GM19025 (cell line): ENCODE measurements at regions not wholly inside any gene's neighbourhood (a gene's known extent, or its start where the extent isn't known, plus 50 kb on each side); places are given as distances from the start of the nearest gene placed in this dataset.

Experiments
- ATAC-seq: cut with Tn5 transposase; IDR thresholded peaks from one replicate; pipeline ENCODE4 v1.9.1; 2021; ENCODE audit warnings: mild to moderate bottlenecking, low read depth, moderate library complexity; ENCODE audit not compliant: unreplicated experiment

DNA sequence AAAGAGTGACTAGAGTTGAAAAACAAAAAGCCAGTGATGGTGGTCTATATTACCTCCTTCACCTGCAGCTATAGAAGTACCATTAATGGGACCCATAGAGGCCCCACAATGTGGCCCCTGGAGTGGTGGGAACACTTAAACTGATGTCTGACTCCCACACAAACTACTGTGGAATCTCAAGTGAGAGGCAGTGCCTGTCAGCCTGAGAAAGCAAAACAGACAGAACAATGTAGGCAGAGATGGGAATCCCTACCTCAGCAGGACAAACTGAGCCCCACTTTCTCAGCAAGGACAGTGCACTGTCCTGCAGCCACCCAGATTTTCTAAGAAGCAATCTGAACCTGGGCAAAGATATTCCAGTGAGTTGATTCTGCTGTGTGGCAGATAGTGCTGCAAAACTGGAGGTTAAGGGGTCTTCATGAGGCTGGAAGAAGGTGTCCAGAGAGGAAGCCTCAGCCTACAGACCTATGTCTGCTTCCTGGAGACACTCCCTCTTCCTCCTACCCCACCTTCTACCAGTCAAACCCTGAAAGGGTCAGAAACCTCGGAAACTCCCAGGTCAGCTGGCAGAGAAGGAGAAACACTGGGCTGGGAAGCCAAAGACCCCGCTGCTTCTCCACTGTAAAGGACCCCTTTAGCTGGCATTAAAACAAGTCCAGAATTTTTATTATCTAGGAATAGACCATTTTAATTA is 228.7 kb downstream of the C1orf94 start:
- no peak for ATAC-seq

DNA sequence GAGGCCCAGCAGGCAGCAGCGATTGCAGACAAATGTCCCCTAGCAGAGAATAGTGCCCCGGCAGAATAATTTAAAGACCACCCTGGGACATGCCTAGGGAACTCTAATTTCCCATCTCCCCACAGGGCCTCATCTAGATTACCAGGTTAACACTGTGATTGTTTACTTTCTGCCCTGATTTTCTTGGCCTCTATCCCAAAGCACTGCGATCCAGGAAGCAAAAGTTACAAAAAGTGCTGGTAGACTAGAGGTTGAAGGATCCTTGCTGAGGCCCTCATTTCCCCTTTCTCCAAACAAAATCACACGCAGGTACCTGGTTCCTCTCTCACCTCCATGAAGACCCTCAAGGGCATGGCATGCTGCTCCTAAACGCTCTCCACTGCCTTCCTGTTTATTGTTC is 229.7 kb downstream of the C1orf94 start:
- no peak for ATAC-seq

DNA sequence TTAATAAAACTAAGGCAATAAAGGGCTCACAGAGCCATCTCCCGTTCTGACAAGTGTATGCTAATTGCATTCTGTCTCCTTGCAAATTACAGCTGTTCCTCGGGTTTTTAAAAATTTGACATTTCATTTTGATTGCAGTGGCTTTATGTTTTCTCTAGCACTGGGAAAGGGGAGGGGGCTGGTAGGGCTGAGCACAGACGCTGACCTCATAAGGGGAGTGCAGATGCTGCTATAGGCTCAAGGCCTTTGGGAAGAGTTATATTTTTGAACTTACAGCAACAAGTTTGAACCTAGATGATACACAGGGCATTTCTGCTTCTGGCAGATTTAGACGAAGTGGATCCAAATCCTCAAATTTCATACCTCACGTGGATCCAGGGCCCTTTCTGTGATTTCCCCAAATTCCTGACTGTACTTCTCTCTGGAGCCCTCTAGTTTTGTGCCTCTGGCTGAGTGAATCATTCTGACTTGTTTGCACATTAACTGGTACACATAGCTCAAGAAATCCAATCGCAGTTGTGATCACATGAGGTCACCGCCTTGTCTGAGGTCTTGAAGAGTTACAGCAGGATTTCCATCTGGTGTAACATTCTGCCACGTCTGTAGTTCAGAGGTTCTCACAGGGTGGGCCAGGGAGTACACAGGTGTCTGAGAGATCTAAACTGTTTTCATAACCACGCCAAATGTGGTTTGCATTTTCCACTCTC is 230.3 kb downstream of the C1orf94 start:
- no peak for ATAC-seq

DNA sequence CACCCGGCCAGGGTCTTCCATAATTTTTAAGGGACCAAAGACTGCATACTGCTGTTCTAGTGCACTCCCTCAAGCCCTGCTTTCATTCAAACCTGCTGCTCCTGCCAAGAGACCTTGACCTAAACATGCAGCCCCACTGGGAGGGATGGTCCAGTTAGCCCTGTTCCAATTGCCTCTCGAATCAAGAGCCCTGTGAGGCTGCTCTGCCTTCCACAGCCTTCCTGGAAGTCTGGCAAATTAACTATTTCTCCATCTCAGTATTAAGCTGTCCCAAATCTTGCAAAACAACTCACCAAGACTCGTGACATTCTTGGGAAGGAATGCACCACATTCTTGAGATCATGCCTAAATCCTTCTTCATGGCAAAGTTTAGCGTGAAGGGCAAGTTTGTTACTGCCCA is 231.3 kb downstream of the C1orf94 start:
- ATAC-seq = no peak

DNA sequence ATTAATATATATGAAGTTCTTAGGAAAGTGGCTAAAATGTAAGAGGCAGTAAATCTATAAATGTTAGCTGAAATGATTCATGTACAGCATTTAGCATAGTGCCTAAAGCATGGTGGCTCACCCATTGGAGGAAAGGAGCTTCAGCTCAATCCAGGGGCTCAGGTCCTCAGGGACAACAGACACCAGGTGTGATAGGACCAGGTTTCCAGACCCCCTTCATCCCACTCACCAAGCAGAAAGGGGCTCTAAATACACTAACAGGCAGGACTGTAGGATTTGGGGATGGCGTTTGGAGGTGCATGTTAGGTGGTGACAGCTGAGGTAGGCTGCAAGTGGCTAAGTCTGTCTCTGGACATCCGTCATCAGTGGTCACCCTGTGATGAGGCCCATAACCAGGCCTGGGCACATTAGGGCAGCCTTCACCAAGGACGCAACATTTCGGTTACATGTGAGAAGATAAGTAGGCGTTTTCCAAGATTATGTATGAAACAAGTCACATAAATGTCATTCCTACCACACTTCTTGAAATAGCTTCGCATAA is 233.1 kb downstream of the C1orf94 start:
- no peak for ATAC-seq

DNA sequence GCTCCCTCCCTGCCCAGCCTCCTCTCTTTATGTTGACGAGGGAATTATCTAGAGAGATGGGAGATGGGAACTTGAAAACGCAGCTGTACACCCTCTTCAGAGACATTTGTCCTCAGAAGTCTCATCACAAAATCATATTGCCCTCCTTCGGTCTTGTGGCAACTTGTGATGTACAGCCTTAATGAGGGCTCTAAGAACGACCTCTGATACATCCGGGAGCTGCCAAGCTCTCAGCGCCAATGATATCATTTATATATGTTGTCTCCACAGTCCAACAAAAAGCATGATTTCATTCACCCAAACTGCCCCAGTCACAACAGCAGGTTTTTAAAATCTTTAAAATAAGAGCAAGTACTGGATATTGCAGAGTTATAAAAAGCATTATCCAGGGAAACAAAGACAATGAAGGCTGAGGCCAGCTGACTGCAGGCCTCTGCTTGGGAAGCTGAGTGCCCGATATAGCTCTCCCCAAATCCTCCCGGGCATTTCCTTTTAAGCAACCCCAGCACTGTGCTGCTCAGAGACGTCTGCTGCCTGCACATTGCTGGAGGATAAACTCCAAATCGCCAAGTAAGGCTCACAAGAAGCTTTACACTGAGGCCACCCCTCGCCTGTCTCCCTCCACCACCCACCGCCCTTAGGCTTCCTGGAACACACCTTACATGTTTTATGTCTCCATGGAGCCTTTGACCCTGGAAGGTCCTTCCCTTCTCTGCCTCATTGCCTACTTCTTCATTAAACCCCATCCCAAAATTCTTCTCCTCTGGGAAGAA is 236.1 kb downstream of the C1orf94 start:
- ATAC-seq = no peak

DNA sequence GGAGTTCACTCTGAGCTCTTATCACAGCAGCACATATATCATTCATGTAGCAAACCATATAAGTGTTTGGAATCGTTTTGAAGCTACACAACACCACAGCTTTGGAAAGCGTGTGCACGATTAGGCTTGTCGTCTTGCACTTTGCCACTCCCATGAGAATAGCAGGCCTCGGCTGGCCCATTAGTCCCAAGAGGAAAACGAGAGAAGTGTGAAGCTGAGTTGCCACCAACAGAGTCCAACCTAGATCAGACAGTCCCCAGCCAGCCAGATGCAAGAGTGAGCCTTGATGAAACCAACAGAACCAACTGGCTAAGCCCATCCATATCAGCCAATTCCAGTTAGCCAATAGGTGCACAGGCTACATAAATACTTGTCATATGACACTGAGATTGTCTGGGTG is 238.4 kb downstream of the C1orf94 start:
- ATAC-seq = no peak

DNA sequence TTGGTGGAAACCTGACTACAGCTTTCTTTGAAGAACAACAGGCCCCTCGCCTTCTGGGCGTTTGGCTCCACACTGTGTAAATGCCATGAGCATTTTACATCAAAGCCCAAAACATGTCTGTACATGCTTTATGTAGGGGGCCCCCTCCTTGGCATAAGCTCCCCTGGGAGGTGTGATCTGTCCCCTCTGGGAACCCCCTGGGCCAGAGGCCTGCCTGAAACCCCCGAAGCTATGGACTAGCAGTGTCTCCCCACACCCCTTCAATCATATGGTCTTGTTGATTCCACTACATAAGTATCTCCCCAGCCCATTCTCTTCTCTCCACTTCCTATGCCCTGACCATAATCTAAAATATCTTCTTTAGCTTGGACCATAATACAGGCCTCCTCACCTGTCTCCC is 241.5 kb downstream of the C1orf94 start:
- ATAC-seq = no peak

DNA sequence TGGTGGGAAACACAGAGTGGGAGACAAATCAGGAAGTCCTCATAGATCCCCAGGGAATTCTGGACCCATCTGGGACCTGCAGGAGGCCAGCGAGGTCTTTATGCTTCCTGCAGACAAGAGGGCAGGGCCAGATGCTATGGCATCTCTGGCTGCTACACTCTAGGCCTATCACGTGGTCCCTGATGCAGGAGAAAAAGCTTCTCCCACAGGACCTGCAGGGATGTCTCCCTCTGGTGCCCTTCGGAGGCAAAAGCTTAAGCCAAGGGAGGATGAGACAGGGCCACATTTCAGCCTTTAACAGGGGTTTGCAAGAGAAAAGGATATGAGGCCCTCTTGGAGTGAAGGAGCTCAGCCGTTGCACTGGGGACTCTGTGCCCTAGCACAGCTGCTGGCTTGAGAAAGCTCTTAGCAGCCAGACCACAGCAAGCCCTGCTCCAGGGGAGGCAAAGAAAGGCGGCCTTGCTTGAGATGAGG is 243.0 kb downstream of the C1orf94 start:
- no peak for ATAC-seq

DNA sequence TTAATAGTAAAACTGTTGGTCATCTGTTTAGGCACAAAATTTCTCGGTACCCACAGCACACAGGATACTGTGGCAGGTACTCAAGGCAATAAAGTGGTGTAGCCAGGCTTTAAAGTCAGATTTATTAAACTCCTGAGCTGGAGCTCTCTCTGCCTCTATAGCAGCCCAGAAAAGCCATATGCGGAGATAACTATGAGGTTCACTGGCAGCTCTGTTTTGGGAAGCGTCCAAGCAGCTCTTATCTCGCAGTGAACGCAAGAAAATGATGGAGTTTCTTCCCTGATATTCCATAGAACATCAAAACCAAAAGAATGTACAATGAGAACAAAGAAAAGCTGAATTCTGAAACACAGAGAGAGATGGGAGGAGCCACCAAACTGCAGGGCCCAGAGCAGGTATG is 248.3 kb downstream of the C1orf94 start:
- no peak for ATAC-seq

DNA sequence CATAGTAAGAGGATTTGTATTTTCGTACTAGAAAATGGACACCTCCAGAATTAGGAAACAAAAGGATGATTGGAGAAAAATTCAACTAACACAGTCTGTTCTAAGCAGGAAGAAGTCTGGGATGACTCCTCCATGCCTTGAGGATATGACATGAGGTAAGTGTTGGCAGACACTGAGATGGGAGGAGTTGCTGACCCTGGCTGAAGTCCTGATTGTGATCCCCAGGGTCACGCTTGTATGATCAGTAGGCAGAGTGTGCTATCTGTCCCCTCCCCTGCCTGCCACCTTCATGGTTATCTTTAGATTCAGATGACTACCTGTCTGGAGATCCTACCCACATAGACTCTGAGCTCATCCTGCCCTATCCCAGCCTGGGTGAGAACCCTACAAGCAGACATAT is 249.1 kb downstream of the C1orf94 start:
- no peak for ATAC-seq

DNA sequence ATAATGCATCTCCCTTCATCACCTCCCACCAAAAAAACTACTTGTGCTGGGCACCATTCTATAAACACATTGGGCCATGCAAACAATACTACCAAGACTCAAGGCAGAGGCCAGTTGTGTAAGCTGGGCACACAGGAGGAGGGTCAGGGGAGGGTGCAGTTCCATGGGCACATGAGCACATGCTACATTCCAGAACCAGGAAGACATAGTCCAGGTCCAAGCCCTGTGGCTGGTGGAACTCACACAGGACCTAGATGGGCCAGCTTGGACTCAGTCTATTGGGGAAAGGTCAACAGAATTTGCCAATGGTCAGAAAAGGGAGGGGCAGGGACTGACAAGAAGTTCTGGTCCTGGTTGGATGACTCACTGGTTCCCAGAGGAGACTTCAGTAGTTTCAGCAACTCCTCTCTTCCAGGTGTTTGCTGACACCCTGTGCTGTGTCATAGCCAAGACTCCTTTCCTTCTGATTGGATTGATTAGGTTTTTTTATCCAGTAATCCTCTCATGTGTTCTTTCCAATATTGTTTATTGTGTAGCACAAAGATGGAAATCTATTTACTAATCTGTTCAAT is 249.7 kb downstream of the C1orf94 start:
- no peak for ATAC-seq

DNA sequence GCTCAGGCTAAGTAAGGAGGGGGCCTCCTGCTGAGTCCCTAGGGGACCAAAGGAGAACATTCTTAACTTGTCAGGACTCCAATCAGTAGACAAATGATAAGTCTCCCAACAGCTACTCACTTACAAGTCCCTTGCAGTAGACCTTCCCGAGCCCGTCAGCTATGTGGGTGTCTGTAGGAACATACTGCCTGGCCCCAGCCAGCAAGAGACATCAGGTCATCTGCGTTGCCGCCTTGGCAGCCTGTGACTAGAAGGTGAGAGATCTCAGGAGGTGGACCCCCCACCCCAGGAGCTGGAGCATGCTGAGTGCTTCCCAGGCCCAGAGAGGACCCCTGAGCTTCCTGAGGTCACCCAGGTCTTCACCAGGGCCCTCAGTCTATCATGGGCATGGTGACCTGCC is 250.5 kb downstream of the C1orf94 start:
- no peak for ATAC-seq

DNA sequence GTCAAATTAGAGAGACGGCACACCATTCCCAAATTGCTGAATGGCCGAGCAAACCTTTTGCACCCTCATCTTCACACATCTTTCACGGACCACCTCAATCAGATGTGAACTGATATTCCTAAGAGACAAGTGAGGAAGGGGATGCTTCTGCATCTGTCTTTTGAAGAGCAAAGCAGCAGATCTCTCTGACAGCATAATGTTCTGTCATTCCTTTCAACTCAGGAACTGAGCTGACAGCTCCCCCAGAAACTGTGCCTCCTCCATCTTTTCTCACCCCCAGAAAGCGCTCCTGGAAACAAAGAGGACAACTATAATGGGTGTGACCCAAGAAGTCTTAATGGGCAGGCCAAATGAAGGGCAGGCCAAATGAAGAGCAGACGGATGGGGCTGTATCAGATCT is 256.4 kb downstream of the C1orf94 start:
- ATAC-seq = no peak

DNA sequence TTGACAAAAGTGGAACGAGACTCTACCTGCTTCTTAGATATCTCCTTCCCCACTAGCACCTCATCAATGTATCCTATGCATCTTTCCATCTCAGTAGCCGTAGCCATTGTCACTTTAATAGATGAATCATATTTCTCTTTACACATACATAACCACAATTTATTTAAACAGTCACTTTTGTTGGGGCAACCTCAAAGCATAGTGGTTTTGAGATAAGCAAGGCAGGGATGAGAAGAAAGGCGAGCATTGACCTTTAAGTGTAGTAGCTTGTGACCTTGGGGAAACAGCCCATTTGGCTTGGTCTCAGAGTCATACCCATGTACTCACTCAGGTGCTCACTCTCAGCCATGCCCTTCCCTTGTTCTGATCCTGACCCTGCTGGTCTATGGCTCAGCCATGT is 260.1 kb downstream of the C1orf94 start:
- ATAC-seq = no peak

DNA sequence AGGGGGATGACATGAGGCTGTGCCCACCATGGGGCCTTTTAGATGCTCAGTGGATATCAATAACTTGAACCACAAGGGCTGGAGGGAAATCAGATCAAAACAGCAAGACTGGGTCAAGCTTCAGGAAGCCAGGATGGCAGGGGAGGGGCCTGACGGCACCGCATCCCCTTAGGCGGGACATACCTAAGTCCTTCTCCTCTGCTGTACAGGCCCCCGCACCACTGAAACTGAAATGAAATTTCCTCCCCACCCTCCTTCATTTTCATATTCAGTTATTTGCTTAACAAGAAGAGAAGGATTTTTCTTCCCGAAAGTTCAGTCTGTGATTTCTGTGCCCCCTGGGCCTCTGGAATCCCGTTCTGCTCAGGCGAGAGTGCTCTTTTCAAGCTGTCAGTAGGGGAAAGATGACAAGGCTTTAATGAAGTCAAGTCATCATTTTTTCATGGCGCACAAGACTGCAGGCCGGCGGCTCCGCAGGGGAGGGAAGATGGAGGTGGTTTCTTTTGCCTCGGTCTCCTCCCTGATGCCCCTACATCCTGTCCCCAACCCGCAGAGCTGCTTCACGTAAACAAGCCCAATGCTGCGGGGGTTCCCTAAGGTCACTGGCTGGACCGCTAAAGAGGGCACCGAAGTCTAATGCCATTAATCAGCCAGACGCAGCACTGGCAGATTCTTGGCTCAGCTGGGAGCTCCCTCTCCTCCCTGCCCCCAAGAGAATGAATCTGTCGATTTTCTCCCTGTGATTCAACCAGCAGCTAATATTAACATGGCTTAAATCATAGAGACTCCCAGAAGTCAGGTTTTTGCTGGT is 264.8 kb downstream of the C1orf94 start:
- no peak for ATAC-seq

DNA sequence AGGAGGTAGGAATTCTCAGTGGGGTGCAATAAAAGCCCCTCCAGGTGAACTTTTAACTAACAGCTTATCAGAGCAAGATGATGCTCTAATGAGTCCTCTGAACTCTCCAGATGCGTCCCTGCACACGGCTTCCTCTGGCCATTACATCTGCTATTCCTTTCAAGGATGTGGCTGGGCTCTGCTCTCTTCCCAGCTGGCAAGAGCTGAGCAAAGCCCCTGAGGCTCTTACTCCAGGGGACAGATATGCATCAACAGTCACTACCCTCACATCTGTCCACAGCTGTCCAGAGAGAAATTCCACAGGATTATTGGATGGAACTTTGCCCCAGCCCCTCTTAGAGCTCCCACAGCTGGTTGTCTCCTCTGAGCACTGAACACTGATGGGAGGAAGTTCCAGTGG is 267.8 kb downstream of the C1orf94 start:
- ATAC-seq = no peak

DNA sequence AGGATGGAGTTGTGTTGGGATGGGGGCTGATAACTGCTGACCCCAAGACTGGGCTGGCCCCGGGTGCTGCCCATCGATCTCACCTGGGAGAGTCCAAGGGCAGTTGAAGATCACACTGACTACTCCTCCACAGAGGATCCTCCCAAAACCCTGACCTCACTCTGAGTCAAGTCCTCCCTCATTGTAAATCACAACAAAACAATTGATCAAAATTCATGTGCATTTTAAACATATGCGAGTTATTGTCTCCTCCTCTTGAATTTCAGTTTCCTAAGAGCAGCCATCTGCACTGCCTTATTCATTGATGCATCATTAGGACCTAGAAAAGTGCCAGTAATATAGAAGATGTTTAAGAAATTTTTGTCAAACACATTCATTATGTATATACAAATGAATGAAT is 273.6 kb downstream of the C1orf94 start:
- no peak for ATAC-seq

DNA sequence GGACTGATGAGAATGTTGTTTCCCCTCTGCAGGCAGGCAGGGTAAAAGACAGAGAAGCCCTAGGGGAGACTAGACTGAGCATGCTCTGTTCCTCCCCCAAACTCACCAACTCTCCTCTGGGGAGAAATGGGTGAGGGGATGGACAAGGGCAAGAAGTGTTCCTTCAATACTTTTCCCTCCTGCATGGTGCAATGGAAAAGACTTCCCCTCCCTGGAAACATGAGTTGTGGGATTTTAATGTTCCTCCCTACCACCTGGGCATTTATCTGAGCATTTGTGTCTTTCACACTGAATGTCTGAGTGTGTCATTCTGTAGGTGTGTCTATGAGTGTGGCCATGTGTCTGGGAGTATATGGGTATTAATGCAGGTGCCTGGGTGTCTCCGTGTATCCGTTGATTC is 275.7 kb downstream of the C1orf94 start:
- ATAC-seq = no peak

DNA sequence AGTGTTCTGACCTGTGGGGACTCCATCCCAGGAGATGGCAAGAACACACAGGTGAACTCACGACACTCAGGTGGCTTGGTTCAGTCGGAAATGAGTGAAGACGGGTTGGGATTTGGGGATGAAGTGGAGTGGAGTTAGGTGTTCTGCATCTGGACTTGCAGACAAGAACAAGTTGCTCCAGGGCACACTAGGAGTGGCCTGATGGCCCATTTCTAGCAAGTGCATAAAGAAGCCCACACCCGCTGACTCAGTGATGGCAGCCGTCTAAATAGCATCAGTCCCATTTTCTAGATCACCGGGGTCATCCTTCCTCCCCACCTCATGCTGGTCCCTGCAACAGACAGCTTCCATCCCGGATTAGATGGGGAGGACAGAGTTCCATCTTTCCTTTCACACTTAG is 278.4 kb downstream of the C1orf94 start:
- no peak for ATAC-seq
